H9 (cell line): ENCODE measurements at regions not wholly inside any gene's neighbourhood (a gene's known extent, or its start where the extent isn't known, plus 50 kb on each side); places are given as distances from the start of the nearest gene placed in this dataset.

Experiments used
- DNase-seq: peaks from one replicate; pipeline ENCODE4 v3.0.0-alpha.2; 2017
- H2AFZ ChIP-seq: one replicate; pipeline ENCODE4 v1.6.1; 2013; ENCODE audit warnings: mild to moderate bottlenecking, low read length, control low read depth, moderate library complexity
- H2AK5ac ChIP-seq: 2 replicates; pipeline ENCODE4 v1.6.1; 2013; ENCODE audit warnings: low read length, control low read depth, mixed read lengths; ENCODE audit not compliant: insufficient read length
- H2BK120ac ChIP-seq: one replicate; pipeline ENCODE4 v1.6.1; 2013; ENCODE audit warnings: low read depth, mild to moderate bottlenecking, low read length, control low read depth, inconsistent platforms; ENCODE audit not compliant: poor library complexity, severe bottlenecking
- H2BK12ac ChIP-seq: 2 replicates; pipeline ENCODE4 v1.6.1; 2013; ENCODE audit warnings: low read length, control low read depth, mixed read lengths, low read depth; ENCODE audit not compliant: insufficient read length
- H2BK15ac ChIP-seq: 2 replicates; pipeline ENCODE4 v1.6.1; 2013; ENCODE audit warnings: low read depth, low read length, control low read depth
- H2BK20ac ChIP-seq: one replicate; pipeline ENCODE4 v1.6.1; 2013; ENCODE audit warnings: low read depth, mild to moderate bottlenecking, low read length, control low read depth, inconsistent platforms; ENCODE audit not compliant: poor library complexity, severe bottlenecking
- H2BK5ac ChIP-seq: 2 replicates; pipeline ENCODE4 v1.6.1; 2013; ENCODE audit warnings: low read length, control low read depth, mixed read lengths; ENCODE audit not compliant: insufficient read length
- H3K14ac ChIP-seq: 2 replicates; pipeline ENCODE4 v1.6.1; 2013; ENCODE audit warnings: low read length, control low read depth; ENCODE audit not compliant: insufficient read depth
- H3K18ac ChIP-seq: 2 replicates; pipeline ENCODE4 v1.6.1; 2013; ENCODE audit warnings: low read depth, mild to moderate bottlenecking, mixed read lengths, low read length, control low read depth; ENCODE audit not compliant: insufficient read length
- H3K23ac ChIP-seq: 2 replicates; pipeline ENCODE4 v1.6.1; 2013; ENCODE audit warnings: low read length, control low read depth, mixed read lengths, low read depth; ENCODE audit not compliant: insufficient read length
- H3K23me2 ChIP-seq: 2 replicates; pipeline ENCODE4 v1.6.1; 2013; ENCODE audit warnings: low read depth, mild to moderate bottlenecking, mixed read lengths, low read length, control low read depth; ENCODE audit not compliant: insufficient read length, poor library complexity, severe bottlenecking
- H3K27ac ChIP-seq: 2 replicates; pipeline ENCODE4 v1.5.1; 2013; ENCODE audit warnings: low read length, control low read depth, mixed read lengths, low read depth; ENCODE audit not compliant: insufficient read length
- H3K27me3 ChIP-seq: 2 replicates; pipeline ENCODE4 v1.6.1; 2013; ENCODE audit warnings: low read length, control low read depth, inconsistent platforms; ENCODE audit not compliant: insufficient read depth
- H3K4ac ChIP-seq: 2 replicates; pipeline ENCODE4 v1.6.1; 2013; ENCODE audit warnings: low read depth, mild to moderate bottlenecking, control low read depth, inconsistent platforms, low read length, moderate library complexity
- H3K4me1 ChIP-seq: 2 replicates; pipeline ENCODE4 v1.6.1; 2013; ENCODE audit warnings: low read length, control low read depth, inconsistent platforms; ENCODE audit not compliant: insufficient read depth
- H3K4me2 ChIP-seq: 2 replicates; pipeline ENCODE4 v1.6.1; 2013; ENCODE audit warnings: low read length, control low read depth, mixed read lengths; ENCODE audit not compliant: insufficient read length, insufficient read depth
- H3K56ac ChIP-seq: 2 replicates; pipeline ENCODE4 v1.6.1; 2013; ENCODE audit warnings: low read depth, mild to moderate bottlenecking, mixed read lengths, low read length, control low read depth; ENCODE audit not compliant: insufficient read length
- H3K79me1 ChIP-seq: 2 replicates; pipeline ENCODE4 v1.6.1; 2013; ENCODE audit warnings: low read depth, mild to moderate bottlenecking, moderate library complexity, low read length, control low read depth, inconsistent platforms; ENCODE audit not compliant: insufficient read depth, poor library complexity, severe bottlenecking
- H3K79me2 ChIP-seq: 2 replicates; pipeline ENCODE4 v1.6.1; 2013; ENCODE audit warnings: low read length, control low read depth, inconsistent platforms; ENCODE audit not compliant: insufficient read depth
- H3K9ac ChIP-seq: 2 replicates; pipeline ENCODE4 v1.6.1; 2013; ENCODE audit warnings: low read length, control low read depth, mixed read lengths; ENCODE audit not compliant: insufficient read length; ENCODE audit errors: extremely low read depth
- H3K9me3 ChIP-seq: one replicate; pipeline ENCODE4 v1.6.1; 2013; ENCODE audit warnings: low read depth, low read length, inconsistent platforms; ENCODE audit not compliant: control insufficient read depth
- H3T11ph ChIP-seq: one replicate; pipeline ENCODE4 v1.6.1; 2013; ENCODE audit warnings: mild to moderate bottlenecking, low read length, control low read depth, inconsistent platforms
- H4K20me1 ChIP-seq: one replicate; pipeline ENCODE4 v1.6.1; 2013; ENCODE audit not compliant: control insufficient read depth, insufficient read length, insufficient read depth
- H4K5ac ChIP-seq: 2 replicates; pipeline ENCODE4 v1.6.1; 2013; ENCODE audit warnings: low read depth, mild to moderate bottlenecking, mixed read lengths, low read length, control low read depth; ENCODE audit not compliant: insufficient read length
- H4K8ac ChIP-seq: replicated peaks from 2 replicates; pipeline ENCODE4 v1.6.1; 2013; ENCODE audit warnings: low read length, control low read depth, mixed read lengths, low read depth; ENCODE audit not compliant: insufficient read length
- H4K91ac ChIP-seq: 2 replicates; pipeline ENCODE4 v1.6.1; 2013; ENCODE audit warnings: low read depth, mild to moderate bottlenecking, moderate library complexity, mixed read lengths, low read length, control low read depth; ENCODE audit not compliant: insufficient read length
- H3K27ac Mint-ChIP-seq, 3 experiments: 2 replicates in 2 of 3; 3 replicates in 1 of 3; pipeline ENCODE4 v1.8.0; 2020 to 2021; ENCODE audit warnings: mixed read lengths in 3 of 3, mild to moderate bottlenecking in 1 of 3, moderate library complexity in 1 of 3
- H3K27me3 Mint-ChIP-seq: 2 replicates; pipeline ENCODE4 v1.8.0; 2021; ENCODE audit warnings: low read depth, mild to moderate bottlenecking, moderate library complexity, mixed read lengths
- H3K36me3 Mint-ChIP-seq, 3 experiments: 2 replicates in 2 of 3; 3 replicates in 1 of 3; pipeline ENCODE4 v1.8.0; 2020 to 2021; ENCODE audit warnings: low read depth in 3 of 3, mixed read lengths in 3 of 3; ENCODE audit not compliant: insufficient read depth in 1 of 3
- H3K4me1 Mint-ChIP-seq, 2 experiments: 2 replicates each; pipeline ENCODE4 v1.8.0; 2020; ENCODE audit warnings: mixed read lengths in 2 of 2
- H3K4me3 Mint-ChIP-seq, 2 experiments: 2 replicates in 1 of 2; 3 replicates in 1 of 2; pipeline ENCODE4 v1.8.0; 2020 to 2021; ENCODE audit warnings: mild to moderate bottlenecking in 2 of 2, mixed read lengths in 2 of 2, moderate library complexity in 1 of 2
- H3K9me3 Mint-ChIP-seq, 2 experiments: 2 replicates in 1 of 2; 3 replicates in 1 of 2; pipeline ENCODE4 v1.8.0; 2020; ENCODE audit warnings: mild to moderate bottlenecking in 2 of 2, mixed read lengths in 2 of 2, moderate library complexity in 1 of 2
- WGBS: extraction: QIAGEN DNeasy Blood & Tissue Kit; methylation state at CpG from one replicate; pipeline ENCODE4 v1.1.7; 2013; ENCODE audit warnings: missing lambda C conversion rate, low lambda C conversion rate, mixed read lengths; ENCODE audit not compliant: insufficient read length; ENCODE audit errors: extremely low coverage; 5-methylcytosine and 5-hydroxymethylcytosine counted together
- TF ChIP-seq, protein P1 (sequence below): fragments of 200-600 bp; sonication (generic); conservative IDR thresholded peaks from 3 replicates; pipeline ENCODE4 v1.8.0; 2021; ENCODE audit warnings: antibody characterized with exemption, mild to moderate bottlenecking

DNA sequence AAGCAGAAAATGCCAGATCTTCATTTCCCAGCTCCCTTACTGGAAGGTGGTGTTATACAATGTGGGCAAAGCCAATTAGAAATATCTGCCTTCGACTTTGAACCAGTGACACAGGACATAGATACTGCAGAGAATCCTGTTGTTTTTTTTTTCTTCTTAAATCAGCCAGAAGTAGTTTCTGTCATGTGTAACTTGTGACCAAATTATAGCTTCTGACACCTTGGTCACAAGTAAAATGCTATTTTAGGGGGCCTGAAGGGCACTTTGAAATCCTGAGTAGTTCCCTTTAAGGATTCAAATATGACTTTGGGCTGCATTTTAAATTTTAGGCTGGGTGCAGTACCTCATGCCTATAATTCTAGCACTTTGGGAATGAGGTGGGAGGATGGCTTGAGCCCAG lies 89.0 kb upstream of the TLK1 start:
- no peak overlapping the region for H4K5ac ChIP-seq
- H3K79me2 ChIP-seq, result no peaks in the 10 kb centered on the region
- H3K27me3 ChIP-seq, result no peaks in the 10 kb centered on the region
- H4K91ac ChIP-seq, result no peak overlapping the region
- Mint-ChIP-seq H3K4me1 (peaks cover 5 to 6% of the 10 kb centered on the region in 2 experiments), H3K4me3 (no peak overlapping the region), H3K9me3 (peaks cover 24 to 25% of the 10 kb centered on the region in 2 experiments), H3K36me3 (peaks cover 22 to 26% (median 23%) of the 10 kb centered on the region in 3 experiments), H3K27ac (no peak overlapping the region), H3K27me3 (no peaks in the 10 kb centered on the region)
- no peak for DNase-seq
- no peak overlapping the region for H4K8ac ChIP-seq
- H3K4me2 ChIP-seq, result no peak overlapping the region
- H3K18ac ChIP-seq, result no peak overlapping the region
- no peak overlapping the region for H3K23ac ChIP-seq
- H2AFZ ChIP-seq, result no peak overlapping the region
- no peak overlapping the region for H3K56ac ChIP-seq
- H2AK5ac ChIP-seq, result no peak overlapping the region
- H3K14ac ChIP-seq, result no peak overlapping the region
- TF ChIP-seq, protein P1, sequence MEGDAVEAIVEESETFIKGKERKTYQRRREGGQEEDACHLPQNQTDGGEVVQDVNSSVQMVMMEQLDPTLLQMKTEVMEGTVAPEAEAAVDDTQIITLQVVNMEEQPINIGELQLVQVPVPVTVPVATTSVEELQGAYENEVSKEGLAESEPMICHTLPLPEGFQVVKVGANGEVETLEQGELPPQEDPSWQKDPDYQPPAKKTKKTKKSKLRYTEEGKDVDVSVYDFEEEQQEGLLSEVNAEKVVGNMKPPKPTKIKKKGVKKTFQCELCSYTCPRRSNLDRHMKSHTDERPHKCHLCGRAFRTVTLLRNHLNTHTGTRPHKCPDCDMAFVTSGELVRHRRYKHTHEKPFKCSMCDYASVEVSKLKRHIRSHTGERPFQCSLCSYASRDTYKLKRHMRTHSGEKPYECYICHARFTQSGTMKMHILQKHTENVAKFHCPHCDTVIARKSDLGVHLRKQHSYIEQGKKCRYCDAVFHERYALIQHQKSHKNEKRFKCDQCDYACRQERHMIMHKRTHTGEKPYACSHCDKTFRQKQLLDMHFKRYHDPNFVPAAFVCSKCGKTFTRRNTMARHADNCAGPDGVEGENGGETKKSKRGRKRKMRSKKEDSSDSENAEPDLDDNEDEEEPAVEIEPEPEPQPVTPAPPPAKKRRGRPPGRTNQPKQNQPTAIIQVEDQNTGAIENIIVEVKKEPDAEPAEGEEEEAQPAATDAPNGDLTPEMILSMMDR, result no peak
- H2BK120ac ChIP-seq, result no peak overlapping the region
- no peak overlapping the region for H2BK15ac ChIP-seq
- H3K27ac ChIP-seq, result no peak overlapping the region
- H3T11ph ChIP-seq, result no peak overlapping the region
- H3K9ac ChIP-seq, result no peak overlapping the region
- H2BK5ac ChIP-seq, result no peak overlapping the region
- no CpG with 5 or more reads among the region's 1 CpG for WGBS
- H4K20me1 ChIP-seq, result no peaks in the 10 kb centered on the region
- no peak overlapping the region for H2BK12ac ChIP-seq
- H3K79me1 ChIP-seq, result no peaks in the 10 kb centered on the region
- H3K4ac ChIP-seq, result no peak overlapping the region
- peaks cover 17% of the 10 kb centered on the region for H3K9me3 ChIP-seq
- no peaks in the 10 kb centered on the region for H3K4me1 ChIP-seq
- no peak overlapping the region for H2BK20ac ChIP-seq
- no peaks in the 10 kb centered on the region for H3K23me2 ChIP-seq
